Colon (tissue), 2 donors: ENCODE measurements at regions not wholly inside any gene's neighbourhood (a gene's known extent, or its start where the extent isn't known, plus 50 kb on each side); places are given as distances from the start of the nearest gene placed in this dataset.
A peak's percentile ranks its signal among the peaks of the same experiment; 100 is the strongest.

ENCODE experiments used
- FAIRE-seq: peaks from 2 replicates; lab custom pipeline; 2012; peaks lifted over from hg19 to GRCh38; lab: Jason Lieb, UNC
- donor health status: control.
- donor health status: control.

DNA sequence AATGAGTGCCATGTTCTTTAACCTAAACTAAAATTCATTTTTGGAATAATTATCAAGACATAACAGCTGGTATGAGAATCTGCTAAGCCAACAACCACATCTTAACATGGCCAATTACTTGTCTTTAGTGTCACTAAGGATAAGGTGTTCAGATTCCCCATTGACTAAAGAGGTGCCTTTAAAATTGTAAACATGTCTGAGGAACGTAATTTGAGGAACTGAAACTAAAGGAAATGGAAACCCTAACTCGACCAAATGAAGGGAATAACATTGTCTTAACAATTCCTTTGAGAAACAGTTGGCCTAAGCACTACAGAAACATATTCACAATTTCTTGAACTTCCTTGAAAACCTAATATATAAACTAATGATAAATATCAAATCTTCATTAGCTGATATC, 355.4 kb upstream of the GULP1 start:
- no peak for FAIRE-seq

DNA sequence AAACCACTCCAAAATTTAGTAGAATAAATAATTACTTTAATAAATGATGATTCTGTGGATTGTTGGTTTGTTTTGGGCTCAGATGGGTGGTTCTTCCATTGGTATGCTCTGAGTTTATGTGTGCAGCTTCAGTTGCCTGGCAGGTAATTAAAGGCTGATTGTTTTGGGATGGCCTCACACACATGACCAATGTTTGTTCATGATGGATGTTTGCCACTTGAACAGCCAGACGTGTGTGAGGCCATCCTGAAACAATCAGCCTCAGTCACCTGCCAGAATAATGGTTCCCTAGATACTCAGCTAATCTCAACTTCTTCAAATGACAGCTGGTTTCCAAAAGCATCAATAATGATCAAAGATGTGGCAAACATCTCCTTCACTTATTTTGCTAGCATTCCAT, 352.5 kb upstream of the GULP1 start:
- no peak for FAIRE-seq

DNA sequence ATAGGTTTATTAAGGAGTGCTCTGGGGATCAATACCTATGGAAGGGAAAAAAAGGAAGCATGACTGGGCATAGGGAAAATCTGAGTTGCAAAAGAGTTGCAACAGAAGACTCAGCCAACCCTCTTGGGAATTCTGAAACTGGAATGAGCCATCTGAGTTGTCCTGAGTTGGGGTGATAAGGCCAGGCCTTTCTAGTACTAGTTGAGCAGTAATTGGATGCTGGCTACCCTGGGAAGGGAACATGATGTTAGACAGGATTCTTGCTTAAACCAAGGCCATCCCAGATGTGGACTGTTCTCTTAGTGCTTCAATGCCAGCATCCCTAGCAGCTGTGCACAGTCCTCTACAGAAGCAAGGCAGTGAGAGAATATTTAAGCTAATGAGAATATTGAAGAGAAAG, 348.8 kb upstream of the GULP1 start:
- no peak for FAIRE-seq

DNA sequence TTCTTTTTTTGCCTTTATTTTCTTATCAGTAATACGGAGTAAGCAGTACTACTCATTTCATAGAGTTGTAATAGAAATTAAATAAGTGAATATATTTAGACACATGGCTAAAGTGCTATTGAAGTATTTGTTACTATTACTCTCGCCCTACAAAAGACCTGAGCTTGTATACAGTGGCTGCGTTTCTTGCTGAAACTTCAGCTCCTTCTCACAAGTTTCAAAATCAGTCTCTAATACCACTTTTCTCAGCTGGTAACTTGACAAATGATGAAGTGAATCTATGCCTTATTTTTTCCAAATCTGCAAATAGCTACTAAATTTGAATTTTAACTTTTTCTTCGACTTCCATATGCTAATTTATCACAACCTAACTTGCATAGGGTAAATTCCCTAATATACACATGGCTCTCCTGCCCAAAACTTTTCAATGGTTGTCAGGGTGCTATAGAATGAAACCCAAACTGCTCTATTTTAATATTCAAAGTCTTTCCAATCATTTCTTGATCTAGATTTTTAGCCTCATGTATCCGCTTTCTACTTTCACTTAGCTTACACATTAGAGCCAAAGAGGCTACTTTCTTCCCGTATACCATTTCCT, 347.8 kb upstream of the GULP1 start:
- no peak for FAIRE-seq

DNA sequence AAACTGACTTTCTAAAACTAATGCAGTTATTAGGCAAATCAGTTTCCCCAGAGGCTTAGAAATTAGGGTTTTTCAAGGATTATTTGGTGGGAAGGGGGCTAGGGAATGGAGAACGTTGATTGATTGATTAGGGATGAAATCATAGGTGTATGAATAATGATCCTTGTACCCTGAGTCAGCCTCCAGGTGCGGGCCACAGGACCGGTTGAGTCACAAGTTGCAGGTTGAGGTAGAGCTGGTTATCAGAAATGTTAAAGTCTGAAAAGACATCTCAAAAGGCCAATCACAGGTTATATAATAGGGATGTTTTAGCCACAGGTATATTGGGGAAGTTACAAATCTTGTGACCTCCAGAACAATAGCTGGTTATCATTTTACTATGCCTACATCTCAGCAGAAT, 341.8 kb upstream of the GULP1 start:
- FAIRE-seq = no peak

DNA sequence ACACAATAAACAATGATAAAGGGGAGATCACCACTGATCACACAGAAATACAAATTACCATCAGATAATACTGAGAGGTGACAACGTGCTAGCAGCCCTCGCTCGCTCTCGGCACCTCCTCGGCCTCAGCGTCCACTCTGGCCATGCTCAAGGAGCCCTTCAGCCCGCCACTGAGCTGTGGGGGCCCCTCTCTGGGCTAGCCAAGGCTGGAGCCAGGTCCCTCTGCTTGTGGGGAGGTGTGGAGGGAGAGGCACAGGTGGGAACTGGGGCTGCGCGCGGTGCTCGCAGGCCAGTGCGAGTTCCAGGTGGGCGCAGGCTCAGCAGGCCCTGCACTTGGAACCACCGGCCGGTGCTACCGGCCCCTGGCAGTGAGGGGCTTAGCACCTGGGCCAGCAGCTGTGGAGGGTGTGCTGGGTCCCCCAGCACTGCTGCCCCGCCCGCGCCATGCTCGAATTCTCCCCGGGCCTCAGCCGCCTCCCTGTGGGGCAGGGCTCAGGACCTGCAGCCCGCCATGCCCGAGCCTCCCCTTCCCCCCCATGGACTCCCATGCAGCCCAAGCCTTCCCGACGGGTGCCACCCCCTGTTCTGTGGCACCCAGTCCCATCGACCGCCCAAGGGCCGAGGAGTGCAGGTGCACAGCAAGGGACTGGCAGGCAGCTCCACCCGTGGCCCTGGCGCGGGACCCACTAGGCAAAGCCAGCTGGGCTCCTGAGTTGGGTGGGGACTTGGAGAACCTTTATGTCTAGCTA, 340.0 kb upstream of the GULP1 start:
- FAIRE-seq = no peak

DNA sequence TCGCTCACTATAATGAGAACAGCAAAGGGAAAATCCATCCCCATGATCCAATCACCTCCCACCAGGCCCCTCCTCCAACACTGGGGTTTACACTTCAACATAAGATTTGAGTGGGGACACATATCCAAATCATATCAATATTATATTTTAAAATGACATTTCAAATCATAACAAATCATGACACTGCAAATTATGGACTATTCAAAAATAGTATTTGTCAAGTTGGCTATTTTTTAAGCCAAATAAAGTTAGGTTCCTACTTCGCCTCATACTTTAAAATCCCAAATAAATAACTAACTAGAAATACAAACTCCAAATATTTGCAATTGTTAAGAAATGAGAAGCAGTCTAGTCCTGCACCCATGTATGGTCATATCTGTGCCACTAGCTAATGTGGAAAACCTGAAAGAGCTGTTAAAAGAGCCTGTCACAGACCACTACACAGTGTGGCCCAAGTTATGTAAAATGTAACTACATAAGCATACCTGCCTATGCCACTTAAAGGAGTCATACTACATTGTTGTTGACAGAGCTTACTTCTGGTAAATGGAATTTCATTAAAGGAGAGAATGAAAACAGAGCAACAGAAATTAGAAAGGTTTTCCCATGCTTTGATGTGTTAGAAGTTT, 334.7 kb upstream of the GULP1 start:
- FAIRE-seq = no peak

DNA sequence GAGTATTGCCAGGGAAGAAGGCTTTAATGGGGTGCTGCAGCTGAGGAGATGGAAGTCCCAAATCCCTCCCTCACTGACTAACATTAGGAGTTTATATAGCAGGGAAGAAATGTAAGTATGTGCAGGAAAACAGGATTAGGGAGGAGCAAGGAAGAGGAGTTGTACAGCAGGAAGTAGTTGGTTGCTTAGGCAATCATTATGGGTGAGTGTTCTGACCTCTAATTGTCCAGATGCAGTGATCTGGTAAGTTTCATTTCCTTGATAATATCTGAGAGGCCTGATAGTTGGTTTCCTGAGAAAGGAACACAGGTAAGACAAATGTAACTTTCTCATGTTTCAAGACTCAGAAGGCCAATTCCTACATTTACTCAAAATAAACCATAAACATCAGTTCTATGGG, 331.9 kb upstream of the GULP1 start:
- no peak for FAIRE-seq

DNA sequence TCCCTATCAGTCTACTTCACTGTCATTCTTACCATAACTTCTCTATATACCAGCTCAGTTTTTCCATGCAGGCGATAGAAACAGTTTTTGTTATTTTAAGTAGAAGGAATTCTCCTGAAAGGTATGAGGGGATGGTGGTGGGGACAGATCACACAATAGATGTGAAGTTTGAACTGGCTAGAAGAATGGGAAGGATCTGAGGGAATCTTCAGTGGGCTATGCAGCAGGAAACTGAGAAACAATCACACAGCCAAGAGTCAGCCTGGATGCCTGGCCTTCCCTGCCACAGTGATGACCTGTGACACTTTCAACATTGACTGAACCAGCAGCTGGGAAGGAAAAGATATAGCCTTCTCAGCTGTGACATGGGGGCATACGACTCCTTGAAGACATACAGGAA, 329.1 kb upstream of the GULP1 start:
- no peak for FAIRE-seq

DNA sequence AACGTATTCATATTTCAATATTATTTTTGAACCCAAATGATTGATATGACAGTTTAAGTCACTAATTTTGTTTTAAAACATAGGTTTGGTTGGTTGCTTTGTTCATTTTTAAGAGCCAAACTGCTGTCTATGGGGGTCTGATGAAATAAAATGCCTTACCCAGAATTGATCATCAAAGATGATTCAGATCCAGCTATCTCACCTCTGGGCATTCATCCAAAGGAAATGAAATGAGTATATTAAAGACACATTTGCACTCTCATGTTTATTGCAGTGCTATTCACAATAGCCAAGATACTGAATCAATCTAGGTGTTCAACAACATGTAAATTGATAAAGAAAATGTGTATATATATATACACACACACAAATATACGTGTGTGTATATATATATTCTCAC, 326.9 kb upstream of the GULP1 start:
- no peak for FAIRE-seq

DNA sequence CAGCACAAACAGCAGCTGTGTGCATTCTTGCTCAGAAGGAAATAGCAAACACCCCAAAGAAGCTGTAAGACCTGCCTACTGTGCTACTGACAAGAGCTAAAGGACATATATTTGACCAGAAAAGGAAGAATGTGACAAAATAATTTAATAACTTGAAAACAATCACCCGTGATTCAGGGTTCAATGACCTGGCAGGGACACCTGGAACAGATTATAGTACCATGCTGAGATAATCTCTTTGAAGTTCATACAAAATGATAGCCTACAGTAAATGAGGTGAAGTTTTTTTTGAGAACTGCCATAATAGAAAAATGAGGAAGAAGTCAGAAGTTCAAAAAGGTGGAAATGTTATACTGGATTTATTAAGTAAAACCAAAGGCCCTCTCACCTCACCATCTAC, 324.8 kb upstream of the GULP1 start:
- no peak for FAIRE-seq

DNA sequence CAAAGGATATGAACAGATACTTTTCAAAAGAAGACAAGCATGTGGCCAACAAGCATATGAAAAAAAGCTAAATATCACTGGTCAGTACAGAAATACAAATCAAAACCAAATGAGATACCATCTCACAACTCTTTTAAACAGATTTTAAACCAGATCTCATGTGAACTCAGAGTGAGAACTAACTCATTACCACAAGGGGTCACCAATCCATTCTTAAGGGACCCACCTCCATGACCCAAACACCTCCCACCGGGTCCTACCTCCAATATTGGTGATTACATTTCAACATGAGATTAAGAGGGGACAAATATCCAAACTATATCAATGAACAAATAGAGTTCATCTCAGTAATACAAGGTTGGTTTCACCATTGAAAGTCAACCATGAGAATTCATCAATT, 319.8 kb upstream of the GULP1 start:
- no peak for FAIRE-seq

DNA sequence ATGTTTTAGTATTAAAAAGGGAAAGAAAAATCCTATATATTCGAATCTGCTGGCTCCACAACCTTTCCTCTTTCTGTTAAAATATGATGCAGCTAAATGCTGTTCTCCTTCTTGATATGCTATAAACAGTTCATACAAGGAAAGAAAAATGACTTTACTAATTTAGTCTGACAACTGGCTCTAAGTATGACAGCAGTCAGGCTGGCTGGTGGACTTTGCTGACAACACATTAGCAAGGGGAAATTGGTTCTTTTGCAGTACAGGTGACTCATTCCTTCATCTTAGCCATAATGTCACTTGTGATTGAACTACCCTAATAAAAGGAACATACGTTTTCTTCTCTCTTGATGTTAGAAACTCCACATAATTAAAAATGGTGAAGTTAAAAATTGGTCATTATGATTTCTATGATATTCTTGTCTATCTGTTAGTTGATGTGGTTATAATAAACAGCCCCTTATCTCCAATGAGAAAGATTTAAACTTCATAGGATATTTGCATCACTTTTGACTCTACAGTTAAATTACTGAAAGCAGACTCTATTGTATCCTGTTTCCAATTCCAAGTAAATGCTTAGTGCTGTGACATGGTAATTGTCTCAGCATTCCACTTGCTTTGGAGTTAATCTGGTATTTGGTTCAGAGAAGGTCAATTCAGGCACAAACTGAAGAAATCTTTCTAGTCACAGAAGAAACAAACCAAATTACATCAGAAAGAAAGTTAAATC, 315.3 kb upstream of the GULP1 start:
- no peak for FAIRE-seq

DNA sequence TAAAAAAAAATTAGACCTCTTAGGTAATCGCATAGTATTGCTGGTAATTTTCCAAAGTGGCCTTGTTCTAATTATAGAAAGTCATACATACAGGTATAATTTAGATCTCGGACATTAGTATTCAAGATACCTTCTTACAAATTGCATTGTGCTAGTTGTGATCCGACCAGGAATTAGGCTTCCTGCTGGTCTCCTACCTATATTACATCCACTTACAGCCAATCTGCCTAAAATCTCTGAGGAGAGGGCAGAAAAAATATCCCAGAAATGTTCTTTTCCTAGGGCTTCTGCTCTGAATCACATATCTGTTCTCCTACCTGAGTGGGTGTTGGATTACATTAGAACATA, 314.7 kb upstream of the GULP1 start:
- FAIRE-seq = no peak

DNA sequence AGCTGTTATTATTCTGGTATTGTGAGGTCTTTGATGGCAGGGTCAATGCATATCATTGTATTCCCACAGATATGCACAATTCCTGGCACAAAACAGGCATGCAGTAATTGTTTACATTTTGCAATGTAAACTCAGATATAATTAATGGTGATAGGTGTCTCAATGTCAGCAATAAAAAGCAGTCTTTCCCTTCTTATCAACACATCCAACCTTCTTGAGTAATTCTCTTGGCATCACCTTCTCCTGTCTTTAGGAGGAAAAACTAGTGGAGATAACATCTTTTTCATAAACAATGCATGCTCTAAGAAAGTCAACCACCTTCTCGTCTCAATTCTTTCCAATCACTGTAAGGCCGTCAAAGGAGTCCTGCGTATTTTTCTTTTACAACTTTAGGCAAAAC, 313.3 kb upstream of the GULP1 start:
- FAIRE-seq = no peak

DNA sequence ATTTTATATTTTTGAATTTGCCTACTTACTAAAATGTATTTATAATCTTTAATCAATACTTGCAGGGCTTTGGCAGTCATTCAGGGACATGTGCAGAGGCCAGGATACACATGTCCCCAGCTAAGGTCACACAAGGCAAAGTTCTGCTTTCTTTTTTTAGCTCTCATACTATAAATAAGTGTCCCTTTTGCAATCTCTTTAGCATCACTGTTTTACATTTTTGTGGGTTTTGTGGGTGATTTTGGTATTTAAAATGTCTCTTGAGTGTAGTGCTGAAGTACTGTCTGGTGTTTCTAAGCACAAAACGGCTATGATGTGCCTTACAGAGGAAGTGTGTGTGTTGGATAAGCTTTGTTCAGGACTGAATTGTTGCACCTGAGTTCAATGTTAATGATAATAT, 309.0 kb upstream of the GULP1 start:
- peak; percentile 10 for FAIRE-seq

DNA sequence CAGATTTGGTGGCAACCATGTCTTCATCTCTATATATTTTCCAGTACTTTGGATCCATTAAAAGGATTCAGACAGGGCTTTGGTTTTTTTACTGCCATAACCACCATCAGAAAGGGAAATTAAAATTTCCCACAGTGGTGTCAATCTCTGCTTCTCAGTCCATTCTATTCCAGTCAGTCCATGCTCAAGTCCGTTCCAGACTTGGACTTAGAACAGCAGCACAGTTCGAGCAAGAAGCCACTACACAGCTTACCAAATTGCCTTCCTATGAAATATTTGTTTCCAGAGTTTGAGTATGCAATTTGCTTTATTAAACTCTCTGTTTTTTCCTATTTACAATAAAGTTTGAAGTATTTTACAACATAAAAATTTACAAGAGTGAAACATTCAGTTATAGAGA, 306.5 kb upstream of the GULP1 start:
- no peak for FAIRE-seq

DNA sequence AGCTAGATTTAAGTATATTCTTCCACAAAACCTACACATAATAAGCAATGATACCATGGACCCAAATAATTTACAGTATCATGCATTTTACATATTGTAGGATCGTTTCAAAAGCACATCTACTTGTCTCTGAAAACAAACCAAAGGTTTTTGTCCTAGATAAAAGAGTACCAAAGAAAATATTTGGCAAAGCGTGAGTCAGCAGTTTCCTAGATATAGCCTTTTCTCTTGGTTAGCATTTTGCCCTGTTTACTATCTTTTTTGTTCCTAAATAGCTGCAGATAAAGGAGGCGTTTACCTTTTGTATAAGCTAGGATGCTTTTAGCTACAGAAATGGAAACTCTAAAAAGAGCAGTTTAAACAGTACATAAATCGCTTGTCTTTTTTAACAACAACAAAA, 305.8 kb upstream of the GULP1 start:
- FAIRE-seq = no peak

DNA sequence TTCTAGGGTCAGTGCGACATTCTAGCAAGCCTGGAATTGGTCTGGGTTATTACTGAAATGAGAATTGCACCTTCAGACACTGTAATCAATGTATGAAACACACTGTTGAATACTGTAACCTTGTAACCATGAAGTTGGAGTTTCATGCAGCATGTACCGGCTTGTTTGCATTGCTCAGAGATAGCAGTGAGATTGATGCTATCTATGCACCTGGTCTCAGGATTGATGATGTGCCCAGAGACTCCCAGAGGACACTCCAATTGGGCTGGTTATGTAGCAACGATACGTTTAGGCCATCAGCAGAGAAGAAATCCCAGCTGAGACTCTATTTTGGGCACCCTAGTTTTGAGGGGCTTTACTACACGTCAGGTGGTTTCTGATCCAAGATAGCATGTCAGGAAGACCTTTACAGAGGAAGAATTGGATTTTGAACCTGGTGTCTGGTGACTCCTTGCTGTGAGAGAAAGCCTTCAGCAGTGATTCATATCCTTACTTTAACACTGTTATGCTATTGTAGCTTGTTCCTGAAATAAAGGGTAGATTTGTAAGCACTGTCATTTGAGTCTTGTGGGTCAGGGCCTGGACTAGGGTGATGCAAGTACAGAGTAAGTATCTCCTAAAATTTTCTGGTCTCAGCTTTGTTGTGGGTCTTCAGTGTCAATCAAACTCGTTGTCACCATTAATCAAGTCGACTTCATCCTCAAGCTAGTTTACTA, 305.1 kb upstream of the GULP1 start:
- no peak for FAIRE-seq

DNA sequence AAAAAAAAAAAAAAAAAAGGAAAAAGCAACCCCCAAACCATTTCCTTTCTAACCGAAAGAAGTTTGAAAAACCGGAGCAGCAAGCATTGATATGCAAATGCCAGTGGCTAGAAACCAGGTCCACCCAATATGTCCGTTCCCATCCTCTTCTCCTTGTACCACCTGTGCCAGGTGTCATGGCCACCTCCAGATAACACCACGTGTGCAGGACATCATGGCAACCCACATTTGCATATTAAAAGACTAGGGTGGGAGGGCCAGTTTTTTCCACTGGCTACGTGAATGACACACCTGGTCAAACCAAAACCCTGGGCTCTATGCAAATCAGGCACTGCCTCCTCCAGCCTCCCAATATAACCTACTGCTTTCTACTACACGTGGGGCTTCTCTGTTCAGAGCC, 303.3 kb upstream of the GULP1 start:
- no peak for FAIRE-seq

DNA sequence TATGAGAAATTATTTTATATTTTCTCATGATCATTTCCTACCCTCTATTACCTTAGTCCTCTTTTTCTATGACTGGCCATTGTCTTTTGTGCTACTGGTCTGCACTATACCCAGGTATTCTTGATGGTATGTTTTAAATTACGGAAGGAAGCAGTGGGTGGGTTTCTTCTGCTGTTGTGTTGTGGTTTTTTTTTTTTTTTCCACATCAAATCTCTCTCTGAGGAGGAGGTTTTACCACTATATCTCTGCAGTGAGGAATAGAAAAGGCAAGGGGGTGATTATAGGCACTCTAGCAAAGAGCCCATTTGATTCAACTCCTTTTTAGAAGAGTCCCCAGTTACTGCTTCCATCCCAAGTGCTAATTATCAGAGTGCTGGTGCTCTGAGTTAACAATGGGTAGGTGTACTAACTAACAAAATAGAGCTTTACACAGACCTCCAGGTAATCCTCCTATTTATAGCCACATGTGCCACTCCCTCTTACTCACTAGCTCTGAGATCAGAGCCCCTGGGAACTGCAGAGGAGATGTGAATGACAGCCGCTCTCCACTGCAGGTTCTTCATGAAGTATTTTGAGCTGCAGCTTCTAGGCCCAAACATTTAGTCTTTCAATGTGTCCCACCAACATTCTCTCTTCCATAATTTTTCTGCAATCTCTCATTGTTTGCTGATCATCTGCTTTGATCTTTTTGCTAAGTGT, 301.6 kb upstream of the GULP1 start:
- no peak for FAIRE-seq

DNA sequence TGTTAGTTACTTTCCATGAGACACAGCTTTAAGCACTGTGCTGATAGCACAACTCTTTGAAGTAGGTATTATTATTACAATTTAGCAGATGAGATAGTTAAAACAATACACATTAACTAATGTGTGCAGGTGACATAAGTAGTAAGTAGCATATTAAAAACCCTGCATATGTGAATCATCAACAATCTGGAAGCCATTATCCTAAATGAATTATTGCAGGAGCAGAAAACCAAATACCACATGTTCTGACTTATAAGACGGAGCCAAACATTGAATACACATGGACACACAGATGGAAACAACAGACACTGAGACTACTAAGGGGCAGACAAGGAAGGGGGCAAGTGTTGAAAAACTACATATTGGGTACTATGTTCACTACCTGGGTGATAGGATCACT, 300.3 kb upstream of the GULP1 start:
- FAIRE-seq = no peak
